ENCODE measurements at regions not wholly inside any gene's neighbourhood (a gene's known extent, or its start where the extent isn't known, plus 50 kb on each side); places are given as distances from the start of the nearest gene placed in this dataset.

DNA sequence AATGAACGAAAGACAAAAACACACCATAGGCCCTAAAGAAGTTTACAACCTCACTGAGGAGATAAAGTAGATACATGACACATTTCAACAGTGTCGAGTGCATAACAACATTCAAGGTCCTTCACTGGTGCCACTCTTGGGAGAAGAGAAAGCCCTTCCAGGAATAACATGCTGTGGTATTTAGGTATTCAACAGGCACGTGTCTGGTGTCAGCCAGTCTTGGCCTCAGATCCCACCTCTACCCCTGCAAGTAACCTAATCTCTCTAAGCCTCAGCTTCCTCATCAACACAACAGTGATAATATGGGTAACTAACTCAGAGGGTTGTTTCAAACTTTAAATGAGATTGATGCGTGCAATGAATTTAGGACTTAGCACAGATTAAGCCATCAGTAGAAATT is 235.0 kb upstream of the ZC3H12C start:
- H3K27me3 ChIP-seq: no peaks in the 10 kb centered on the region
- H3K36me3 ChIP-seq: no peaks in the 10 kb centered on the region
- no peaks in the 10 kb centered on the region for H3K4me1 ChIP-seq
- no peak for TF ChIP-seq CTCF (IDR thresholded peaks at IDR 0.05)
- H3K4me3 ChIP-seq: no peak overlapping the region
- H3K27ac ChIP-seq: no peak overlapping the region
- no peaks in the 10 kb centered on the region for H3K9me3 ChIP-seq
- DNase-seq (ENCODE audit: low spot score): no peak

GRCh38 chr11:109859045-109859724 is 234.0 kb upstream of the ZC3H12C start:
- Histone ChIP-seq H3K36me3 (no peaks in the 10 kb centered on the region), H3K27me3 (no peaks in the 10 kb centered on the region), H3K4me1 (no peaks in the 10 kb centered on the region), H3K4me3 (no peak overlapping the region), H3K27ac (no peak overlapping the region), H3K9me3 (no peaks in the 10 kb centered on the region)
- no peak for DNase-seq (ENCODE audit: low spot score)
- TF ChIP-seq CTCF (IDR thresholded peaks at IDR 0.05): no peak

DNA sequence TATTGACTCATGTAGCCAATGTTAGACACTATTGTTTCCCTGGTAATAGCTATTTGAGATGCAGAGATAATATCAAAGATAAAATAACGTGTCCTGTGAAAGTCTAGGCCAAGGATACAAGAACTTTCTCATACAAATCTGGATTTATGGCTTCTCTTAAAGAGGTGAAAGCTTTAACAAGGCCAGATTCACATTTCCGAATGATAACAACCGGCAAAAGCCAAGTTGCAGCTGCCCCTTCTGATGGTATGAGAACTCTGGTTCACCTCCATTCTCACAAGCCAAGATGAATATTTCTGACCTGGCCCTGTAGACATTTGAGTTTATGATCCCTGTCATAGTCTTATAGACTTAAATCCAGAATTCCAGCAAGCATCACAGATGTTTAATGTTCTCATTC is 230.4 kb upstream of the ZC3H12C start:
- no peak overlapping the region for H3K4me3 ChIP-seq

DNA sequence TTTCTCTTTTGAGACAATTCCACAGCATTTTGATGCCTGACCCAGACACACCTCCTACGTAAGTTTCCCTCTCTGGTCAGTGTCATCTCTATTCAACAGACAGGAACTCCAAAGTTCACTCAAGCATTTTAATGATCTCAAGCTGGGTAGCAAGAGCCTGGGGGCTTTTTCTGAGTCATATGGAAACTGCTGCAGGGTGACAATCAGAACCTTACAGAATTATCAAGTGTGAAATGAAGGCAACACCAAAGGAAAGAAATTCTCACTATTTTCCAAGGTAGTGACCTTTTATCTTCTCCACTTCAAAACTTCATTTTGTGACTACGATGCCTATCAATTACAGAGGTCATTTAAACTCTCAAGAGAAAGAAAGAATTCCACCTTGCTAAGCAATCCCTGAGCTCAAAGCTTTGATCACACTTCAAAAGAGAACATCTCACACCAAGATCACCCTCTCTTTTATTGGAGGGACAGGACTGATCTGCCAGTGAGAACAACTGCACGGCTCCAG is 229.0 kb upstream of the ZC3H12C start:
- Histone ChIP-seq H3K4me3 (no peak overlapping the region), H3K27ac (no peak overlapping the region), H3K36me3 (no peaks in the 10 kb centered on the region), H3K9me3 (no peaks in the 10 kb centered on the region), H3K27me3 (no peaks in the 10 kb centered on the region), H3K4me1 (no peaks in the 10 kb centered on the region)
- TF ChIP-seq CTCF (IDR thresholded peaks at IDR 0.05): no peak
- no peak for DNase-seq (ENCODE audit: low spot score)

More for the DNA sequence above, 230.4 kb upstream of the ZC3H12C start:
- TF ChIP-seq CTCF (IDR thresholded peaks at IDR 0.05): no peak
- Histone ChIP-seq H3K27ac (no peak overlapping the region), H3K36me3 (no peaks in the 10 kb centered on the region), H3K9me3 (no peaks in the 10 kb centered on the region), H3K4me1 (no peaks in the 10 kb centered on the region), H3K27me3 (no peaks in the 10 kb centered on the region)
- DNase-seq (ENCODE audit: low spot score): no peak

DNA sequence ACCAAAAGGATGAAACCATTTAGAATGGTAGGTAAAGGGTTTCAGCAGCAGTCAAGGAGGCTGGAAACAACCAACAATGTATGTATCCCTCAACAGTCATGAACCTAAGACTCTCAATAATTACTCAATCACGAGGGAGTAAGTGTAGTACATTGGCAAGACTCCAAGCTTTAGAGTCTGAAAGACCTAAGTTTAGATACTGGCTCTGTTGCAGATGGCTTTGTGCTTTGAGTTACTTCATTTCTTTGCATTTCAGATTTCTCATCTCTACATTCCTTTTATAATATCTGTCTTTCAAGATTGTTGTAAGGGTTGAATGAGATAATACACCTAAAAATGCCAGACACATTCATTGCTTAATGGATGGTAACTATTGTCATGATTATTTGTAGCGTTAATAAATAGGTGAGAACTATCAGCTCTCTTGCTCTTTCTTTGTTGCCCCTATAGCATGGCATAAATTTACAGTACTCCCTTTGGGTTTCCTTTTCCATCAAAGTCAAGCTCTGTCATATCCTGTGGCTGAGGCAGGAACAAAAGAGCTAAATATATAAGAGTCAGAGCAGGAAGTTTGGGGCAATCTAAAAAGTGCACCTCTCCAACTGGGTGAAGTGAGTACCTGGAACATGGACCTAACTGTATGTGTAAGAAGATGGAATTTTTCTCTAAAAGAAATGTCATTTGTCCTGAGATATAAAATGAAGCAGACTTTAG is 228.2 kb upstream of the ZC3H12C start:
- Histone ChIP-seq H3K4me3 (no peak overlapping the region), H3K36me3 (no peaks in the 10 kb centered on the region), H3K9me3 (no peaks in the 10 kb centered on the region), H3K4me1 (no peaks in the 10 kb centered on the region), H3K27ac (no peak overlapping the region), H3K27me3 (no peaks in the 10 kb centered on the region)
- TF ChIP-seq CTCF (IDR thresholded peaks at IDR 0.05): no peak
- DNase-seq (ENCODE audit: low spot score): no peak
